Astrocyte (in vitro differentiated cells and primary cell): ENCODE measurements at regions not wholly inside any gene's neighbourhood (a gene's known extent, or its start where the extent isn't known, plus 50 kb on each side); places are given as distances from the start of the nearest gene placed in this dataset.

ENCODE experiments used
- DNase-seq: peaks from one replicate; pipeline ENCODE4 v3.0.0-alpha.2; 2010; ENCODE audit warnings: low read depth
- FAIRE-seq: peaks from 2 replicates; lab custom pipeline; 2011; peaks lifted over from hg19 to GRCh38; lab: Jason Lieb, UNC
- H2AFZ ChIP-seq: 2 replicates; pipeline ENCODE4 v1.6.0; 2012; ENCODE audit warnings: low read depth, low read length, inconsistent platforms
- H3K27ac ChIP-seq: 2 replicates; pipeline ENCODE4 v1.5.1; 2011; ENCODE audit warnings: low read depth, low read length, inconsistent platforms
- H3K27me3 ChIP-seq: 2 replicates; pipeline ENCODE4 v1.6.0; 2011; ENCODE audit warnings: low read length, inconsistent platforms; ENCODE audit not compliant: insufficient read depth
- H3K36me3 ChIP-seq: 2 replicates; pipeline ENCODE4 v1.5.1; 2011; ENCODE audit warnings: low read length, inconsistent platforms; ENCODE audit not compliant: insufficient read depth
- H3K4me1 ChIP-seq: 2 replicates; pipeline ENCODE4 v1.5.1; 2011; ENCODE audit warnings: low read length, inconsistent platforms; ENCODE audit not compliant: insufficient read depth
- H3K4me2 ChIP-seq: 2 replicates; pipeline ENCODE4 v1.6.0; 2012; ENCODE audit warnings: low read length, inconsistent platforms
- H3K4me3 ChIP-seq: 2 replicates; pipeline ENCODE4 v1.5.1; 2011; ENCODE audit warnings: low read depth, mild to moderate bottlenecking, low read length, inconsistent platforms; ENCODE audit not compliant: insufficient read depth
- H3K79me2 ChIP-seq: 2 replicates; pipeline ENCODE4 v1.6.0; 2012; ENCODE audit warnings: mild to moderate bottlenecking, low read length, inconsistent platforms; ENCODE audit not compliant: insufficient read depth
- H3K9ac ChIP-seq: 2 replicates; pipeline ENCODE4 v1.6.0; 2012; ENCODE audit warnings: mild to moderate bottlenecking, low read length, inconsistent platforms
- H3K9me3 ChIP-seq: 2 replicates; pipeline ENCODE4 v1.5.1; 2012; ENCODE audit warnings: low read depth, mild to moderate bottlenecking, low read length, inconsistent platforms; ENCODE audit not compliant: insufficient read depth
- H4K20me1 ChIP-seq: 2 replicates; pipeline ENCODE4 v1.6.0; 2012; ENCODE audit warnings: low read length, inconsistent platforms; ENCODE audit not compliant: insufficient read depth
- H3K27ac Mint-ChIP-seq: one replicate; pipeline ENCODE4 v1.8.0; 2021; ENCODE audit warnings: mild to moderate bottlenecking, mixed read lengths; ENCODE audit not compliant: unreplicated experiment
- H3K27me3 Mint-ChIP-seq: one replicate; pipeline ENCODE4 v1.8.0; 2021; ENCODE audit warnings: low read depth, mixed read lengths; ENCODE audit not compliant: unreplicated experiment
- H3K36me3 Mint-ChIP-seq: one replicate; pipeline ENCODE4 v1.8.0; 2021; ENCODE audit warnings: low read depth, mixed read lengths; ENCODE audit not compliant: unreplicated experiment
- H3K4me1 Mint-ChIP-seq: one replicate; pipeline ENCODE4 v1.8.0; 2021; ENCODE audit warnings: low read depth, mixed read lengths; ENCODE audit not compliant: unreplicated experiment
- H3K4me3 Mint-ChIP-seq: one replicate; pipeline ENCODE4 v1.8.0; 2021; ENCODE audit warnings: mild to moderate bottlenecking, moderate library complexity, mixed read lengths; ENCODE audit not compliant: unreplicated experiment
- H3K9me3 Mint-ChIP-seq: one replicate; pipeline ENCODE4 v1.8.0; 2021; ENCODE audit warnings: mild to moderate bottlenecking, mixed read lengths; ENCODE audit not compliant: unreplicated experiment
- CTCF ChIP-seq: IDR thresholded peaks from 2 replicates; pipeline ENCODE4 v1.5.1; 2011; ENCODE audit warnings: low read depth, mild to moderate bottlenecking, inconsistent platforms, low read length, moderate library complexity; ENCODE audit not compliant: insufficient read depth
- EZH2 ChIP-seq: IDR thresholded peaks from 2 replicates; pipeline ENCODE4 v1.6.1; 2012; ENCODE audit warnings: mild to moderate bottlenecking, low read length, inconsistent platforms; ENCODE audit not compliant: insufficient read depth

GRCh38 chr3:55128225-55128823 is 200.5 kb upstream of the LRTM1 start:
- Mint-ChIP-seq H3K9me3 (no peaks in the 10 kb centered on the region), H3K4me1 (no peaks in the 10 kb centered on the region), H3K27me3 (no peaks in the 10 kb centered on the region), H3K36me3 (no peaks in the 10 kb centered on the region), H3K4me3 (no peak overlapping the region), H3K27ac (no peak overlapping the region)
- Histone ChIP-seq H3K9me3 (no peaks in the 10 kb centered on the region), H3K9ac (peak overlapping the region; percentile 19), H3K79me2 (no peaks in the 10 kb centered on the region), H3K27ac (no peak overlapping the region), H3K4me1 (peaks cover 13% of the 10 kb centered on the region), H3K4me2 (peak overlapping the region; percentile 53), H2AFZ (peak overlapping the region; percentile 14), H3K36me3 (no peaks in the 10 kb centered on the region), H3K4me3 (peak overlapping the region; percentile 29), H3K27me3 (no peaks in the 10 kb centered on the region), H4K20me1 (no peaks in the 10 kb centered on the region)
- TF ChIP-seq EZH2 (no peak), CTCF (no peak)
- FAIRE-seq (peak; percentile 47), DNase-seq (peak; percentile 87)

GRCh38 chr3:55127565-55127964 is 199.7 kb upstream of the LRTM1 start:
- Histone ChIP-seq H3K9ac (no peak overlapping the region), H3K4me2 (peak overlapping the region; percentile 53), H3K79me2 (no peaks in the 10 kb centered on the region), H3K27ac (peak overlapping the region; percentile 3), H3K4me1 (peaks cover 13% of the 10 kb centered on the region), H3K9me3 (no peaks in the 10 kb centered on the region), H2AFZ (no peak overlapping the region), H4K20me1 (no peaks in the 10 kb centered on the region), H3K36me3 (no peaks in the 10 kb centered on the region), H3K4me3 (no peak overlapping the region), H3K27me3 (no peaks in the 10 kb centered on the region)
- Mint-ChIP-seq H3K4me1 (no peaks in the 10 kb centered on the region), H3K4me3 (no peak overlapping the region), H3K27ac (no peak overlapping the region), H3K27me3 (no peaks in the 10 kb centered on the region), H3K9me3 (no peaks in the 10 kb centered on the region), H3K36me3 (no peaks in the 10 kb centered on the region)
- DNase-seq (no peak), FAIRE-seq (no peak)
- TF ChIP-seq EZH2 (no peak), CTCF (no peak)

GRCh38 chr3:55124371-55124770 is 196.5 kb upstream of the LRTM1 start:
- Mint-ChIP-seq H3K27ac (no peak overlapping the region), H3K36me3 (no peaks in the 10 kb centered on the region), H3K4me3 (no peak overlapping the region), H3K4me1 (no peaks in the 10 kb centered on the region), H3K27me3 (peaks cover 4% of the 10 kb centered on the region), H3K9me3 (no peaks in the 10 kb centered on the region)
- H3K79me2 ChIP-seq: no peaks in the 10 kb centered on the region
- no peak for DNase-seq
- peaks cover 13% of the 10 kb centered on the region for H3K4me1 ChIP-seq
- no peak overlapping the region for H3K4me3 ChIP-seq
- FAIRE-seq: no peak
- no peak overlapping the region for H3K4me2 ChIP-seq
- no peak for TF ChIP-seq EZH2
- TF ChIP-seq CTCF: no peak
- no peak overlapping the region for H3K27ac ChIP-seq
- H4K20me1 ChIP-seq: no peaks in the 10 kb centered on the region
- no peaks in the 10 kb centered on the region for H3K9me3 ChIP-seq
- no peaks in the 10 kb centered on the region for H3K36me3 ChIP-seq
- H3K27me3 ChIP-seq: no peaks in the 10 kb centered on the region
- no peak overlapping the region for H3K9ac ChIP-seq
- no peak overlapping the region for H2AFZ ChIP-seq
